ENCODE measurements at regions not wholly inside any gene's neighbourhood (a gene's known extent, or its start where the extent isn't known, plus 50 kb on each side); places are given as distances from the start of the nearest gene placed in this dataset.
"Not testable (repeated sequence)": the region's sequence is repeated elsewhere in the genome, so short reads cannot be mapped to it uniquely, and the experiment has no call there.

- no peak for DNase-seq
Observed at GRCh38 chr2:234796045-234796591, 155.7 kb upstream of the SH3BP4 start.

- DNase-seq: no peak
Observed at GRCh38 chr2:234795272-234795920, 156.4 kb upstream of the SH3BP4 start.

- DNase-seq: no peak
Observed at GRCh38 chr2:234794866-234795265, 157.0 kb upstream of the SH3BP4 start.

- DNase-seq: no peak
Observed at GRCh38 chr2:234793212-234793785, 158.5 kb upstream of the SH3BP4 start.

- no peak for DNase-seq
Observed at GRCh38 chr2:234792621-234793022, 159.2 kb upstream of the SH3BP4 start.

GRCh38 chr2:234792096-234792495 is 159.7 kb upstream of the SH3BP4 start:
- not testable (repeated sequence) for DNase-seq

- no peak for DNase-seq
Observed at GRCh38 chr2:234790380-234790779, 161.4 kb upstream of the SH3BP4 start.

- no peak for DNase-seq
Observed at GRCh38 chr2:234789556-234790325, 162.1 kb upstream of the SH3BP4 start.

GRCh38 chr2:234788841-234789240 is 163.0 kb upstream of the SH3BP4 start:
- DNase-seq: no peak

- DNase-seq: no peak
Observed at GRCh38 chr2:234788381-234788780, 163.4 kb upstream of the SH3BP4 start.

- no peak for DNase-seq
Observed at GRCh38 chr2:234787114-234787513, 164.7 kb upstream of the SH3BP4 start.

- no peak for DNase-seq
Observed at GRCh38 chr2:234773764-234774409, 177.9 kb upstream of the SH3BP4 start.

- DNase-seq: no peak
Observed at GRCh38 chr2:234773129-234773528, 178.7 kb upstream of the SH3BP4 start.

GRCh38 chr2:234772733-234773060 is 179.1 kb upstream of the SH3BP4 start:
- no peak for DNase-seq

GRCh38 chr2:234771980-234772732 is 179.7 kb upstream of the SH3BP4 start:
- DNase-seq: no peak

GRCh38 chr2:234771176-234771575 is 180.6 kb upstream of the SH3BP4 start:
- no peak for DNase-seq

GRCh38 chr2:234770715-234771141 is 181.1 kb upstream of the SH3BP4 start:
- DNase-seq: no peak

- DNase-seq: no peak
Observed at GRCh38 chr2:234770031-234770506, 181.7 kb upstream of the SH3BP4 start.

- no peak for DNase-seq
Observed at GRCh38 chr2:234768608-234769196, 183.1 kb upstream of the SH3BP4 start.

GRCh38 chr2:234765279-234765678 is 186.5 kb upstream of the SH3BP4 start:
- DNase-seq: no peak

- no peak for DNase-seq
Observed at GRCh38 chr2:234764372-234764771, 187.4 kb upstream of the SH3BP4 start.

Data from CD4-positive, alpha-beta T cell treated with Interleukin-6 for 4 hours (primary cell).